Progenitor cell of endocrine pancreas (in vitro differentiated cells): ENCODE measurements at regions not wholly inside any gene's neighbourhood (a gene's known extent, or its start where the extent isn't known, plus 50 kb on each side); places are given as distances from the start of the nearest gene placed in this dataset.

Source experiments
- DNase-seq: peaks from one replicate; pipeline ENCODE4 v3.0.0; 2021; ENCODE audit warnings: low spot score; ENCODE audit not compliant: unreplicated experiment
- H3K27ac Mint-ChIP-seq: 2 replicates; pipeline ENCODE4 v1.8.0; 2021; ENCODE audit warnings: mild to moderate bottlenecking, moderate library complexity, mixed read lengths
- H3K27me3 Mint-ChIP-seq: 2 replicates; pipeline ENCODE4 v1.8.0; 2021; ENCODE audit warnings: mixed read lengths
- H3K36me3 Mint-ChIP-seq: 2 replicates; pipeline ENCODE4 v1.8.0; 2022; ENCODE audit warnings: mixed read lengths; ENCODE audit not compliant: insufficient read depth
- H3K4me1 Mint-ChIP-seq: 2 replicates; pipeline ENCODE4 v1.8.0; 2021; ENCODE audit warnings: low read depth, mixed read lengths
- H3K4me3 Mint-ChIP-seq: 2 replicates; pipeline ENCODE4 v1.8.0; 2021; ENCODE audit warnings: low read depth, mild to moderate bottlenecking, moderate library complexity, mixed read lengths
- H3K9me3 Mint-ChIP-seq: 2 replicates; pipeline ENCODE4 v1.8.0; 2021; ENCODE audit warnings: low read depth, mixed read lengths
- TF ChIP-seq, protein P1 (sequence below): fragments of 200-600 bp; sonication (generic); IDR thresholded peaks from one replicate; pipeline ENCODE4 v1.5.0; 2021; ENCODE audit warnings: antibody characterized with exemption, mild to moderate bottlenecking; ENCODE audit not compliant: unreplicated experiment

DNA sequence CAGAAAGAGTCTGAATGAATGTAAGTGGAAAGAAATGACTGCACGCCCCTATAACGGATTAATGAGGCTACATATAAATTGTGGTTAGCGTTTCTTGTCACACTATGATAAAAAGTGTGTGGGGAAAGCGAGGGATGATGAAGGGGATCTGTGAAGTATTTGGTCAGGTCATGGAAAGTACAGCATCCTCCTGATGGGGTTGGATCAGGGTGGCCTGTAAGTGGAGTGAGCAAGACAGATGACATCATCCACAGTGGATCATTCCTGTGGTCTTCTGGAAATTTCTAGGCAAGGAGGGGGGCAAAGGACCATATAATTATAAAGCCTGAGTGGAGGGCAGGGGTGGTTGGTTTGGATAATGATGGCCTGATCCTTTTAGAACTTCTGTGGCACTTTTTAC lies 606.0 kb downstream of the INHBA start:
- Mint-ChIP-seq H3K27me3 (no peaks in the 10 kb centered on the region), H3K4me1 (peaks cover 3% of the 10 kb centered on the region), H3K9me3 (no peaks in the 10 kb centered on the region), H3K4me3 (no peak overlapping the region), H3K27ac (no peak overlapping the region), H3K36me3 (no peaks in the 10 kb centered on the region)
- DNase-seq: no peak
- TF ChIP-seq, protein P1, sequence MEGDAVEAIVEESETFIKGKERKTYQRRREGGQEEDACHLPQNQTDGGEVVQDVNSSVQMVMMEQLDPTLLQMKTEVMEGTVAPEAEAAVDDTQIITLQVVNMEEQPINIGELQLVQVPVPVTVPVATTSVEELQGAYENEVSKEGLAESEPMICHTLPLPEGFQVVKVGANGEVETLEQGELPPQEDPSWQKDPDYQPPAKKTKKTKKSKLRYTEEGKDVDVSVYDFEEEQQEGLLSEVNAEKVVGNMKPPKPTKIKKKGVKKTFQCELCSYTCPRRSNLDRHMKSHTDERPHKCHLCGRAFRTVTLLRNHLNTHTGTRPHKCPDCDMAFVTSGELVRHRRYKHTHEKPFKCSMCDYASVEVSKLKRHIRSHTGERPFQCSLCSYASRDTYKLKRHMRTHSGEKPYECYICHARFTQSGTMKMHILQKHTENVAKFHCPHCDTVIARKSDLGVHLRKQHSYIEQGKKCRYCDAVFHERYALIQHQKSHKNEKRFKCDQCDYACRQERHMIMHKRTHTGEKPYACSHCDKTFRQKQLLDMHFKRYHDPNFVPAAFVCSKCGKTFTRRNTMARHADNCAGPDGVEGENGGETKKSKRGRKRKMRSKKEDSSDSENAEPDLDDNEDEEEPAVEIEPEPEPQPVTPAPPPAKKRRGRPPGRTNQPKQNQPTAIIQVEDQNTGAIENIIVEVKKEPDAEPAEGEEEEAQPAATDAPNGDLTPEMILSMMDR: no peak

DNA sequence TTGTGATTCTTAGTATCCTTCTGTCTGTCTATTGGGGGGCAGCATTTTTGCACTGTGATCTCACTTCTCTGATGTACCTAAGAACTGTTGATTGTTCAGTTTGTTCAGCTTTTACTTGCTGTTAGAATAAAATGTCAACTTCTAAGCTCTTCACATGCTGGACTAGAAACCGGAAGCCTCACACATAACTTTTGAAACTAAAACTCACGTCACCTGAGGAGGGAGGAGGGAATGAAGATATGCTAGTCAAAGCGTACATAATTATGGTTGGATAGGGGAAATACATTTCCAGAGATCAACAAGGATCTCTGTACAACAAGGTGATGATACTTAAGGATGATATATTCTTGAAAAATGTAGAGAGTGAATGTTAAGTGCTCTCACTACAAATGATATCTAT lies 609.7 kb downstream of the INHBA start:
- peaks cover 3% of the 10 kb centered on the region for H3K36me3 Mint-ChIP-seq
- peaks cover 14% of the 10 kb centered on the region for H3K9me3 Mint-ChIP-seq
- no peaks in the 10 kb centered on the region for H3K27me3 Mint-ChIP-seq
- H3K4me3 Mint-ChIP-seq: no peak overlapping the region
- H3K4me1 Mint-ChIP-seq: peaks cover 3% of the 10 kb centered on the region
- TF ChIP-seq, protein P1: no peak
- H3K27ac Mint-ChIP-seq: no peak overlapping the region
- DNase-seq: no peak

DNA sequence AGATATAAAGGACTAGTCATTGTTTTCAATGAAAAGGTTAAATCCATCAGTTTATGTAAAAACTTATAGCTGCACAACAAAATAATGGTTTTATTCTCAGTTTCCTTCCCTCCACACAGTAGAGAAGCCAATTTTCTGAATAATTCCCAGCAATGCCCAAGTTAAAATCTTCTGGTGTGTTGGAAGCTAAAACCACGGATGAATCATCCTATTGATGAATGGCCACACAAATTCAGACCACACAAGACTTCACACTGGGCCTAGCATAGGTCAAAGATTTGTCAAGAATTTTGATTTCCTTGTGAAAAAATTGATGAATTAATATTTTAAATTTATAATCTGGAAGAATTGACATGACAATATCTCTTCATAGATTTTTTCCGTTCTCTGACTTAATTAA lies 617.6 kb downstream of the INHBA start:
- H3K27me3 Mint-ChIP-seq: no peaks in the 10 kb centered on the region
- H3K36me3 Mint-ChIP-seq: peaks cover 3% of the 10 kb centered on the region
- no peak overlapping the region for H3K4me3 Mint-ChIP-seq
- peaks cover 18% of the 10 kb centered on the region for H3K9me3 Mint-ChIP-seq
- no peak for DNase-seq
- TF ChIP-seq, protein P1: no peak
- H3K27ac Mint-ChIP-seq: no peak overlapping the region
- peaks cover 8% of the 10 kb centered on the region for H3K4me1 Mint-ChIP-seq

DNA sequence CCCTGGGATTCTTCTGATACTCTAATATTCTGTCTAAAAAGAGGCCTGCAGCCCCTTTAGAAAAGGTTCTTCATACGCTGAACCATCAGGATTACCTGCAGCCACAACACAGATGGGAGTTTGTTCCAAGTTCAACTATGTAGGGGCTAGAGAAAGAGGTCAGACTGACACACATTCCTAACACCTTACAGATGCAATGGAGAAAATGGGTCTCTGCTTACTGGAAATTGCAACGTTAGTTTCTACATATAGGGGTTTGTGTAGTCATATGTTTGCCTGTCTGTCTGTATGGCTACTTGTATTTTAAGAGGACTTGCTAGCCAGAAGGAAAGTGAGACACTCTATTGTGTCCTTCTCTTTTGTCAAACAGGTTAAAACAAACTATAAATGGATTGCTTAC lies 618.5 kb downstream of the INHBA start:
- Mint-ChIP-seq H3K27ac (no peak overlapping the region), H3K27me3 (no peaks in the 10 kb centered on the region), H3K9me3 (peaks cover 11% of the 10 kb centered on the region), H3K4me3 (no peak overlapping the region), H3K36me3 (peaks cover 2% of the 10 kb centered on the region), H3K4me1 (peaks cover 8% of the 10 kb centered on the region)
- TF ChIP-seq, protein P1: no peak
- no peak for DNase-seq

DNA sequence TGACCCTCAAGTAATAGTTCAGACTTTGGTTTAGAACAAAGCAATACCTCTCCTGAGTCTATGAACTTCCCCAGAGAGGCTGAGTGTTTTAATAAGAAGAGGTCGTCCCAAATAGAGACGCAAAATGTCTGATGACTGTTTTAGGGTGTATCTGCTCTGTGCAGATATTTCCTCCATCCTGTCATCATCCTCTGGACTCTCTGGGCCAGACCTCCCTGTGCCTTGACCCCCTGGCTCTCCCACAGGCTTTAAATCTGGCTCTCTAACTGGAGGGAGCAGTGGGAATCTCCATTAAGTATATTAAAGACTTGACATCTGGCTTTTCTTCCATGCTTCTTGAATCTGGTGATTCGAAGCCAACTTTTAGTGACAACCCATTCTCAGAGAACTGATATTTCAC lies 633.3 kb downstream of the INHBA start:
- no peak for DNase-seq
- TF ChIP-seq, protein P1: no peak
- Mint-ChIP-seq H3K36me3 (no peaks in the 10 kb centered on the region), H3K4me1 (no peaks in the 10 kb centered on the region), H3K27me3 (no peaks in the 10 kb centered on the region), H3K4me3 (no peak overlapping the region), H3K27ac (no peak overlapping the region), H3K9me3 (no peaks in the 10 kb centered on the region)

DNA sequence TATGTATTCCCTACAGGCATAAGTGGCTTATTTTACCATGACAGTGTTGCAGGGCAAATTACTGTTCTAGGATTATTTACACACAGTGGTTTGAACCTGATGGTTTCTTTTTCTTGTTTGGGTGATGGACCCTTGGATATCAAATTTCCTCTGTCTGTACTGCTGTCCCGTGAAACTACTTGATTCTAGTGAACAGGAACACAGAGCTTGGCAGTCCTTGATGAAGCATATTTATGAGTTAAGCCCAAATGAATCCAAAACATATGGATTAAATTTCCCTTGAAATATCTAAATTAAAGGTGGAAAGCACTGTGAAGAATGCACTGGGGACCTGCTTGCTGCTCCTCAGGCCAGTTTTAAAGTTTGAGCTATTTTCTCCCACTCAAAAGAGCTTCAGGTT lies 635.3 kb downstream of the INHBA start:
- H3K27me3 Mint-ChIP-seq: no peaks in the 10 kb centered on the region
- H3K4me1 Mint-ChIP-seq: no peaks in the 10 kb centered on the region
- DNase-seq: no peak
- H3K36me3 Mint-ChIP-seq: no peaks in the 10 kb centered on the region
- H3K4me3 Mint-ChIP-seq: no peak overlapping the region
- H3K27ac Mint-ChIP-seq: no peak overlapping the region
- no peaks in the 10 kb centered on the region for H3K9me3 Mint-ChIP-seq
- TF ChIP-seq, protein P1: no peak
